Keratinocyte (primary cell): ENCODE measurements at regions not wholly inside any gene's neighbourhood (a gene's known extent, or its start where the extent isn't known, plus 50 kb on each side); places are given as distances from the start of the nearest gene placed in this dataset.

Experiments used
- EZH2 ChIP-seq: IDR thresholded peaks from one replicate; pipeline ENCODE4 v1.6.1; 2012; ENCODE audit warnings: inconsistent platforms, mild to moderate bottlenecking, low read length, moderate library complexity
- TF ChIP-seq, protein P1 (sequence below), 3 experiments: IDR thresholded peaks in 1 of 3; conservative IDR thresholded peaks in 1 of 3; optimal IDR thresholded peaks in 1 of 3; 2 replicates in 2 of 3; 3 replicates in 1 of 3; pipeline versions ENCODE3 to v1.5.1; 2011; ENCODE audit warnings: low read length in 3 of 3, mild to moderate bottlenecking in 3 of 3, moderate library complexity in 2 of 3, control low read depth in 1 of 3, inconsistent platforms in 1 of 3; ENCODE audit not compliant: insufficient read depth in 2 of 3; ENCODE audit errors: extremely low read depth in 1 of 3

DNA sequence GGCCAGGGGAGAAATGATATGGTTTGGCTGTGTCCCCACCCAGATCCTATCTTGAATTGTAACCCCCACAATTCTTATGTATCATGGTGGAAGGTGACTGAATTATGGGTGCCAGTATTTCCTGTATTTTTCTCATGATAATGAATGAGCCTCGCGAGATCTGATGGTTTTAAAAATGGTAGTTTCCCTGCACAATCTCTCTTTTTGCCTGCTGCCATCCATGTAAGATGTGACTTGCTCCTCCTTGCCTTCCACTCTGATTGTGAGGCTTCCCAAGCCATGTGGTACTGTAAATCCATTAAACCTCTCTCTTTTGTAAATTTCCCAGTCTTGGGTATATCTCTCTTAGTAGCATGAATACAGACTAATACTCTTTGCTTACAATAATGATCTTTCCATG, 1453.9 kb upstream of the B3GALT2 start:
- TF ChIP-seq, protein P1, sequence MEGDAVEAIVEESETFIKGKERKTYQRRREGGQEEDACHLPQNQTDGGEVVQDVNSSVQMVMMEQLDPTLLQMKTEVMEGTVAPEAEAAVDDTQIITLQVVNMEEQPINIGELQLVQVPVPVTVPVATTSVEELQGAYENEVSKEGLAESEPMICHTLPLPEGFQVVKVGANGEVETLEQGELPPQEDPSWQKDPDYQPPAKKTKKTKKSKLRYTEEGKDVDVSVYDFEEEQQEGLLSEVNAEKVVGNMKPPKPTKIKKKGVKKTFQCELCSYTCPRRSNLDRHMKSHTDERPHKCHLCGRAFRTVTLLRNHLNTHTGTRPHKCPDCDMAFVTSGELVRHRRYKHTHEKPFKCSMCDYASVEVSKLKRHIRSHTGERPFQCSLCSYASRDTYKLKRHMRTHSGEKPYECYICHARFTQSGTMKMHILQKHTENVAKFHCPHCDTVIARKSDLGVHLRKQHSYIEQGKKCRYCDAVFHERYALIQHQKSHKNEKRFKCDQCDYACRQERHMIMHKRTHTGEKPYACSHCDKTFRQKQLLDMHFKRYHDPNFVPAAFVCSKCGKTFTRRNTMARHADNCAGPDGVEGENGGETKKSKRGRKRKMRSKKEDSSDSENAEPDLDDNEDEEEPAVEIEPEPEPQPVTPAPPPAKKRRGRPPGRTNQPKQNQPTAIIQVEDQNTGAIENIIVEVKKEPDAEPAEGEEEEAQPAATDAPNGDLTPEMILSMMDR (optimal IDR thresholded peaks at IDR 0.05 in 1 of 3, IDR thresholded peaks at IDR 0.05 in 1 of 3, conservative IDR thresholded peaks at IDR 0.05 in 1 of 3; ENCODE audit: extremely low read depth in 1 of 3, insufficient read depth in 2 of 3, low read length in 3 of 3): no peak
- TF ChIP-seq EZH2: no peak
